A673 (cell line): ENCODE measurements at regions not wholly inside any gene's neighbourhood (a gene's known extent, or its start where the extent isn't known, plus 50 kb on each side); places are given as distances from the start of the nearest gene placed in this dataset.

ENCODE experiments used
- EZH2 ChIP-seq: fragments of 200-600 bp; sonication (generic); IDR thresholded peaks from 2 replicates; pipeline ENCODE4 v1.6.1; 2017; ENCODE audit warnings: borderline replicate concordance, low read depth, mild to moderate bottlenecking, mixed read lengths, antibody characterized with exemption, low read length; ENCODE audit not compliant: poor library complexity, severe bottlenecking
- TF ChIP-seq, protein P1 (sequence below): fragments of 300-800, 200-600 bp; sonication (generic); conservative IDR thresholded peaks from 2 replicates; pipeline ENCODE4 v1.5.1; 2017; ENCODE audit warnings: low read depth, mild to moderate bottlenecking, antibody characterized with exemption, low read length, moderate library complexity, mixed read lengths

DNA sequence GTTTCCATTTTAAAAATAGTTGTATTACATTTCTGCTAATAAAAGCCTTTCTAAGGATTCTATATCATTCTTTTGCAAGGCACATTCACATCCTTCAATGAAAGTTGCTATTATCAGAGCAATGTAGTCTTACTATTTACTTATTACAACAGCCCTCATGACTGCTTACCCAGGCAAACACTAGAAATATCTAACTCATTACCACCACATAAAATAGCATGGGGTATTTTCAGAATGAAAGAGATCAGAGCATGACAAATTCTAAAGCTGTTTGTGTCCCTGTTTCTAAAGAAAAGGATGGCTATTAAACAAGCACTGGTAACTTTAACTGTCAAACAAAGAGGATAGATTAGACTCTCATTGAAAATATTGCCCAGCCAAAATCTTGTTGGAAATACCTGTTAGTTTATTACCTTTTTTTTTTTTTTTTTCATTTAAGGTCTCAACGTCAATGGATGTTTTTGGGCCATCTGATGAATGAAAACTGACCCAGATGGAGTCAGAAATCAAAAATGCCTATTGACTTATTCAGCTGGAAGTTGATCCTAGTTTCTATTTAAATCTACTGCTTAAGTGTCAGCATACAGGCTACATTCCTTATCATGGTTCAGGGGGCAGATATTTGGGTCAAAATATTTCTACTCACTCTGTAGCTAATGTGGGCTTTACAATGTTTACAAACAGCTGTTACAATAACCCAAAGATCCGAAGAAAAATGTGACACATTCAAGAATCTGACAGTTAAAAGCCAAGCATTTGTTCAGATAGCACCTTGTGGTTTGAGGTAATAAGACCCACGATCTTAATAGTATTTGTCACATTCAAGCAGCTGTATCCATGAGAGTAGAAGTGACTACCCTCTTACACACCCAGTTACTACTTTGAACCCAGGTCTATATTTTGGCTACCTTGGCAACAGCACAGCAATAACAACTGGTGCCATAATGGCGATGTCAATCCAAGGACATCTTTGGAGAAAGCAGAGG, 554.8 kb upstream of the MEF2C start:
- TF ChIP-seq, protein P1, sequence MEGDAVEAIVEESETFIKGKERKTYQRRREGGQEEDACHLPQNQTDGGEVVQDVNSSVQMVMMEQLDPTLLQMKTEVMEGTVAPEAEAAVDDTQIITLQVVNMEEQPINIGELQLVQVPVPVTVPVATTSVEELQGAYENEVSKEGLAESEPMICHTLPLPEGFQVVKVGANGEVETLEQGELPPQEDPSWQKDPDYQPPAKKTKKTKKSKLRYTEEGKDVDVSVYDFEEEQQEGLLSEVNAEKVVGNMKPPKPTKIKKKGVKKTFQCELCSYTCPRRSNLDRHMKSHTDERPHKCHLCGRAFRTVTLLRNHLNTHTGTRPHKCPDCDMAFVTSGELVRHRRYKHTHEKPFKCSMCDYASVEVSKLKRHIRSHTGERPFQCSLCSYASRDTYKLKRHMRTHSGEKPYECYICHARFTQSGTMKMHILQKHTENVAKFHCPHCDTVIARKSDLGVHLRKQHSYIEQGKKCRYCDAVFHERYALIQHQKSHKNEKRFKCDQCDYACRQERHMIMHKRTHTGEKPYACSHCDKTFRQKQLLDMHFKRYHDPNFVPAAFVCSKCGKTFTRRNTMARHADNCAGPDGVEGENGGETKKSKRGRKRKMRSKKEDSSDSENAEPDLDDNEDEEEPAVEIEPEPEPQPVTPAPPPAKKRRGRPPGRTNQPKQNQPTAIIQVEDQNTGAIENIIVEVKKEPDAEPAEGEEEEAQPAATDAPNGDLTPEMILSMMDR, result no peak
- TF ChIP-seq EZH2, result no peak
